K562 (cell line): ENCODE measurements at regions not wholly inside any gene's neighbourhood (a gene's known extent, or its start where the extent isn't known, plus 50 kb on each side); places are given as distances from the start of the nearest gene placed in this dataset.

Experiments
- BRF1 ChIP-seq: IDR thresholded peaks from 3 replicates; pipeline ENCODE4 v1.6.1; 2011; ENCODE audit warnings: borderline replicate concordance, mild to moderate bottlenecking; ENCODE audit not compliant: insufficient read length; ENCODE audit errors: extremely low read depth
- CBX1 ChIP-seq: sonication (generic); IDR thresholded peaks from 2 replicates; pipeline ENCODE4 v1.6.1; 2016; ENCODE audit warnings: antibody characterized with exemption, low read depth, mild to moderate bottlenecking
- CEBPB ChIP-seq: fragments of 450-650 bp; IDR thresholded peaks from 2 replicates; pipeline ENCODE4 v1.6.1; 2016; ENCODE audit warnings: missing genetic modification characterization, missing compliant biosample characterization
- CREM ChIP-seq: IDR thresholded peaks from 2 replicates; pipeline ENCODE4 v1.6.1; 2014; ENCODE audit warnings: antibody characterized with exemption, low read depth
- DNMT1 ChIP-seq: fragments of 450-650 bp; IDR thresholded peaks from 2 replicates; pipeline ENCODE4 v1.6.1; 2016; ENCODE audit warnings: antibody characterized with exemption, mild to moderate bottlenecking
- GABPB2 ChIP-seq: fragments of 250-450 bp; sonication (Bioruptor Pico); conservative IDR thresholded peaks from 2 replicates; pipeline ENCODE4 v1.5.1; 2021; ENCODE audit warnings: mild to moderate bottlenecking
- KDM1A ChIP-seq, 2 experiments: fragments of 450-650 bp; IDR thresholded peaks; 2 replicates each; pipeline ENCODE4 v1.6.1; 2016; ENCODE audit warnings: mild to moderate bottlenecking in 2 of 2
- MAFF ChIP-seq: IDR thresholded peaks from 2 replicates; pipeline ENCODE4 v1.6.1; 2012; ENCODE audit warnings: low read length, improper control_type of control experiment
- MEIS2 ChIP-seq: fragments of 450-650 bp; IDR thresholded peaks from 2 replicates; pipeline ENCODE4 v1.6.1; 2014; ENCODE audit warnings: mild to moderate bottlenecking; ENCODE audit not compliant: partially characterized antibody
- PYGO2 ChIP-seq: fragments of 450-650 bp; IDR thresholded peaks from 2 replicates; pipeline ENCODE4 v1.6.1; 2016; ENCODE audit warnings: mild to moderate bottlenecking, missing genetic modification characterization, moderate library complexity, missing compliant biosample characterization
- TAL1 ChIP-seq: fragments of 450-650 bp; IDR thresholded peaks from 2 replicates; pipeline ENCODE4 v1.6.1; 2016; ENCODE audit warnings: mild to moderate bottlenecking
- TEAD4 ChIP-seq, 2 experiments: sonication (generic) in 1 of 2; formaldehyde crosslinking in 1 of 2; IDR thresholded peaks; 2 replicates each; pipeline versions ENCODE4 v1.6.1 to v1.8.0; 2012 to 2022; ENCODE audit warnings: borderline replicate concordance in 1 of 2, inconsistent platforms in 1 of 2, low read length in 1 of 2, mild to moderate bottlenecking in 1 of 2, missing genetic modification reagents in 1 of 2
- YBX1 ChIP-seq: fragments of 450-650 bp; IDR thresholded peaks from 2 replicates; pipeline ENCODE4 v1.7.1; 2016; ENCODE audit warnings: mild to moderate bottlenecking
- ZNF134 ChIP-seq: fragments of 250-450 bp; sonication (Bioruptor Pico); conservative IDR thresholded peaks from 2 replicates; pipeline ENCODE4 v1.4.0; 2020
- ZNF316 ChIP-seq: fragments of 450-650 bp; IDR thresholded peaks from 2 replicates; pipeline ENCODE4 v1.6.1; 2016
- TF ChIP-seq, protein P1 (sequence below): sonication (generic); formaldehyde crosslinking; IDR thresholded peaks from 2 replicates; pipeline ENCODE4 v1.8.0; 2022; ENCODE audit warnings: missing genetic modification reagents, mild to moderate bottlenecking, borderline replicate concordance
- TF ChIP-seq, protein P2 (sequence below): IDR thresholded peaks from 2 replicates; pipeline ENCODE4 v1.6.1; 2011; ENCODE audit not compliant: insufficient read length; ENCODE audit errors: extremely low read depth
- TF ChIP-seq, protein P3 (sequence below): fragments of 450-650 bp; IDR thresholded peaks from 2 replicates; pipeline ENCODE4 v1.6.1; 2016; ENCODE audit warnings: borderline replicate concordance
- TF ChIP-seq, protein P4 (sequence below): fragments of 450-650 bp; IDR thresholded peaks from 2 replicates; pipeline ENCODE4 v1.6.1; 2016; ENCODE audit warnings: antibody characterized with exemption
- TF ChIP-seq, protein P5 (sequence below): fragments of 450-650 bp; IDR thresholded peaks from 2 replicates; pipeline ENCODE4 v1.6.1; 2016

DNA sequence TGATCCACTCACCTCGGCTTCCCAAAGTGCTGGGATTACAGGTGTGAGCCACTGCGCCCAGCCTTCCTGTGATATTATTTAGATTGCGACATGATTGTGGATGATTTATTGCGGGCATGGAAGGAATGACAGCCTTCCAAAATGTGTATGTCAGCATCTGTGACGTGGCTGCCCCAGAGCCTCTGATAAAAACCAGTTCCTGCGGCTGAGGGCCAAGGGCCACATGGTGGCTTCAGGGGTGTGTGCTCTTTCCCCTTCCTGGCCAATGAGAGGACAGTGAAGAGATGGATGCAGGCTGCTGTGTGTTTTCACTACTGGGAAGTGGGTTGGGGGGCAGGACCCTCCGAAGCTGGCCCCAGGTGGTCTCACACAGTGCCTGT is 57.4 kb upstream of the HGFAC start (continued):
- TF ChIP-seq, protein P1, sequence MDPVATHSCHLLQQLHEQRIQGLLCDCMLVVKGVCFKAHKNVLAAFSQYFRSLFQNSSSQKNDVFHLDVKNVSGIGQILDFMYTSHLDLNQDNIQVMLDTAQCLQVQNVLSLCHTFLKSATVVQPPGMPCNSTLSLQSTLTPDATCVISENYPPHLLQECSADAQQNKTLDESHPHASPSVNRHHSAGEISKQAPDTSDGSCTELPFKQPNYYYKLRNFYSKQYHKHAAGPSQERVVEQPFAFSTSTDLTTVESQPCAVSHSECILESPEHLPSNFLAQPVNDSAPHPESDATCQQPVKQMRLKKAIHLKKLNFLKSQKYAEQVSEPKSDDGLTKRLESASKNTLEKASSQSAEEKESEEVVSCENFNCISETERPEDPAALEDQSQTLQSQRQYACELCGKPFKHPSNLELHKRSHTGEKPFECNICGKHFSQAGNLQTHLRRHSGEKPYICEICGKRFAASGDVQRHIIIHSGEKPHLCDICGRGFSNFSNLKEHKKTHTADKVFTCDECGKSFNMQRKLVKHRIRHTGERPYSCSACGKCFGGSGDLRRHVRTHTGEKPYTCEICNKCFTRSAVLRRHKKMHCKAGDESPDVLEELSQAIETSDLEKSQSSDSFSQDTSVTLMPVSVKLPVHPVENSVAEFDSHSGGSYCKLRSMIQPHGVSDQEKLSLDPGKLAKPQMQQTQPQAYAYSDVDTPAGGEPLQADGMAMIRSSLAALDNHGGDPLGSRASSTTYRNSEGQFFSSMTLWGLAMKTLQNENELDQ = no peak
- TF ChIP-seq CEBPB (tag) = peak; percentile 63
- TF ChIP-seq DNMT1 = no peak
- TF ChIP-seq MEIS2 = peak; percentile 91
- 0 out of 2 replicates have a peak, but pooled peaks have one; percentile 12 for TF ChIP-seq MAFF
- no peak for TF ChIP-seq KDM1A (IDR thresholded peaks at IDR 0.05)
- no peak for TF ChIP-seq TAL1
- TF ChIP-seq, protein P2, sequence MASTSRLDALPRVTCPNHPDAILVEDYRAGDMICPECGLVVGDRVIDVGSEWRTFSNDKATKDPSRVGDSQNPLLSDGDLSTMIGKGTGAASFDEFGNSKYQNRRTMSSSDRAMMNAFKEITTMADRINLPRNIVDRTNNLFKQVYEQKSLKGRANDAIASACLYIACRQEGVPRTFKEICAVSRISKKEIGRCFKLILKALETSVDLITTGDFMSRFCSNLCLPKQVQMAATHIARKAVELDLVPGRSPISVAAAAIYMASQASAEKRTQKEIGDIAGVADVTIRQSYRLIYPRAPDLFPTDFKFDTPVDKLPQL = no peak
- no peak for TF ChIP-seq ZNF134 (CRISPR knock-in tag)
- TF ChIP-seq TEAD4 (IDR thresholded peaks at IDR 0.05; ENCODE audit: low read length) = no peak
- no peak for TF ChIP-seq TEAD4 (CRISPR knock-in tag; IDR thresholded peaks at IDR 0.05; ENCODE audit: borderline replicate concordance)
- TF ChIP-seq, protein P3, sequence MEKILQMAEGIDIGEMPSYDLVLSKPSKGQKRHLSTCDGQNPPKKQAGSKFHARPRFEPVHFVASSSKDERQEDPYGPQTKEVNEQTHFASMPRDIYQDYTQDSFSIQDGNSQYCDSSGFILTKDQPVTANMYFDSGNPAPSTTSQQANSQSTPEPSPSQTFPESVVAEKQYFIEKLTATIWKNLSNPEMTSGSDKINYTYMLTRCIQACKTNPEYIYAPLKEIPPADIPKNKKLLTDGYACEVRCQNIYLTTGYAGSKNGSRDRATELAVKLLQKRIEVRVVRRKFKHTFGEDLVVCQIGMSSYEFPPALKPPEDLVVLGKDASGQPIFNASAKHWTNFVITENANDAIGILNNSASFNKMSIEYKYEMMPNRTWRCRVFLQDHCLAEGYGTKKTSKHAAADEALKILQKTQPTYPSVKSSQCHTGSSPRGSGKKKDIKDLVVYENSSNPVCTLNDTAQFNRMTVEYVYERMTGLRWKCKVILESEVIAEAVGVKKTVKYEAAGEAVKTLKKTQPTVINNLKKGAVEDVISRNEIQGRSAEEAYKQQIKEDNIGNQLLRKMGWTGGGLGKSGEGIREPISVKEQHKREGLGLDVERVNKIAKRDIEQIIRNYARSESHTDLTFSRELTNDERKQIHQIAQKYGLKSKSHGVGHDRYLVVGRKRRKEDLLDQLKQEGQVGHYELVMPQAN = no peak
- TF ChIP-seq PYGO2 (tag) = no peak
- peak; percentile 60; the same call in 1 of the 2 replicates for TF ChIP-seq CREM
- no peak for TF ChIP-seq GABPB2 (CRISPR knock-in tag)
- TF ChIP-seq CBX1 = no peak
- TF ChIP-seq, protein P4, sequence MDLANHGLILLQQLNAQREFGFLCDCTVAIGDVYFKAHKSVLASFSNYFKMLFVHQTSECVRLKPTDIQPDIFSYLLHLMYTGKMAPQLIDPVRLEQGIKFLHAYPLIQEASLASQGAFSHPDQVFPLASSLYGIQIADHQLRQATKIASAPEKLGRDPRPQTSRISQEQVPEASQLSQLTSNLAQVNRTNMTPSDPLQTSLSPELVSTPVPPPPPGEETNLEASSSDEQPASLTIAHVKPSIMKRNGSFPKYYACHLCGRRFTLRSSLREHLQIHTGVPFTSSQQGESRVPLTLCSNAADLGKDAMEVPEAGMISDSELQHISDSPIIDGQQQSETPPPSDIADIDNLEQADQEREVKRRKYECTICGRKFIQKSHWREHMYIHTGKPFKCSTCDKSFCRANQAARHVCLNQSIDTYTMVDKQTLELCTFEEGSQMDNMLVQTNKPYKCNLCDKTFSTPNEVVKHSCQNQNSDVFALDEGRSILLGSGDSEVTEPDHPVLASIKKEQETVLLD = no peak
- TF ChIP-seq ZNF316 = peak; percentile 48; the same call in 1 of the 2 replicates
- no peak for TF ChIP-seq BRF1
- TF ChIP-seq, protein P5, sequence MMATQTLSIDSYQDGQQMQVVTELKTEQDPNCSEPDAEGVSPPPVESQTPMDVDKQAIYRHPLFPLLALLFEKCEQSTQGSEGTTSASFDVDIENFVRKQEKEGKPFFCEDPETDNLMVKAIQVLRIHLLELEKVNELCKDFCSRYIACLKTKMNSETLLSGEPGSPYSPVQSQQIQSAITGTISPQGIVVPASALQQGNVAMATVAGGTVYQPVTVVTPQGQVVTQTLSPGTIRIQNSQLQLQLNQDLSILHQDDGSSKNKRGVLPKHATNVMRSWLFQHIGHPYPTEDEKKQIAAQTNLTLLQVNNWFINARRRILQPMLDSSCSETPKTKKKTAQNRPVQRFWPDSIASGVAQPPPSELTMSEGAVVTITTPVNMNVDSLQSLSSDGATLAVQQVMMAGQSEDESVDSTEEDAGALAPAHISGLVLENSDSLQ = peak; percentile 85
- no peak for TF ChIP-seq YBX1
- TF ChIP-seq, all 486 proteins: peak for 12
